Endothelial cell of umbilical vein (primary cell): ENCODE measurements at regions not wholly inside any gene's neighbourhood (a gene's known extent, or its start where the extent isn't known, plus 50 kb on each side); places are given as distances from the start of the nearest gene placed in this dataset.

Experiments used
- CTCF ChIP-seq, 2 donors: IDR thresholded peaks; 1 replicate in 1 of 2; 2 replicates in 1 of 2; pipeline ENCODE4 v1.5.1; 2011; ENCODE audit warnings: low read length in 2 of 2, mild to moderate bottlenecking in 2 of 2, moderate library complexity in 2 of 2, control low read depth in 1 of 2, inconsistent platforms in 1 of 2, low read depth in 1 of 2; ENCODE audit not compliant: insufficient read depth in 1 of 2; ENCODE audit errors: extremely low read depth in 1 of 2
- JUN ChIP-seq: IDR thresholded peaks from 2 replicates; pipeline ENCODE4 v1.6.1; 2011; ENCODE audit warnings: borderline replicate concordance, low read depth; ENCODE audit not compliant: insufficient read length, insufficient read depth
- POLR2A ChIP-seq: IDR thresholded peaks from 2 replicates; pipeline ENCODE4 v1.6.1; 2012; ENCODE audit warnings: low read depth, mild to moderate bottlenecking, control low read depth, low read length

- TF ChIP-seq POLR2A (no peak), CTCF (IDR thresholded peaks at IDR 0.05; ENCODE audit: extremely low read depth in 1 of 2, insufficient read depth in 1 of 2, low read depth in 1 of 2, low read length in 2 of 2) (no peak), JUN (no peak)
Observed at GRCh38 chr3:152084441-152085158, 184.1 kb upstream of the MBNL1 start.
